Aorta (tissue), 5 donors: ENCODE measurements at regions not wholly inside any gene's neighbourhood (a gene's known extent, or its start where the extent isn't known, plus 50 kb on each side); places are given as distances from the start of the nearest gene placed in this dataset.

Source experiments
- ATAC-seq: fragments of 200-7000 bp; cut with Tn5 transposase; one replicate; pipeline ENCODE4 v1.9.1; 2022; ENCODE audit warnings: moderate library complexity; ENCODE audit not compliant: low FRiP score
- DNase-seq, 2 donors: peaks; one replicate each; pipeline ENCODE4 v3.0.0-alpha.2; 2020
- H3K27ac ChIP-seq, 2 donors: one replicate each; pipeline ENCODE4 v1.5.1; 2013; ENCODE audit warnings: low read length in 2 of 2, mild to moderate bottlenecking in 2 of 2, moderate library complexity in 2 of 2, control low read depth in 1 of 2, inconsistent platforms in 1 of 2, low read depth in 1 of 2
- H3K27me3 ChIP-seq, 2 donors: one replicate each; pipeline ENCODE4 v1.6.1; 2013; ENCODE audit warnings: control low read depth in 1 of 2, low read length in 1 of 2, mild to moderate bottlenecking in 1 of 2, moderate library complexity in 1 of 2; ENCODE audit not compliant: insufficient read depth in 2 of 2, control insufficient read depth in 1 of 2
- H3K36me3 ChIP-seq, 2 donors: one replicate each; pipeline ENCODE4 v1.6.1; 2013; ENCODE audit warnings: control low read depth in 1 of 2, low read length in 1 of 2, mild to moderate bottlenecking in 1 of 2; ENCODE audit not compliant: insufficient read depth in 2 of 2, control insufficient read depth in 1 of 2
- H3K4me1 ChIP-seq, 2 donors: one replicate each; pipeline ENCODE4 v1.6.1; 2013; ENCODE audit warnings: low read length in 2 of 2, control low read depth in 1 of 2, mild to moderate bottlenecking in 1 of 2, moderate library complexity in 1 of 2; ENCODE audit not compliant: insufficient read depth in 2 of 2, control insufficient read depth in 1 of 2
- H3K4me3 ChIP-seq, 2 donors: one replicate each; pipeline ENCODE4 v1.5.1; 2013; ENCODE audit warnings: low read length in 2 of 2, control low read depth in 1 of 2, mild to moderate bottlenecking in 1 of 2
- H3K9me3 ChIP-seq: one replicate; pipeline ENCODE4 v1.6.1; 2013; ENCODE audit warnings: mild to moderate bottlenecking, low read length; ENCODE audit not compliant: control insufficient read depth
- WGBS, 2 donors: extraction: QIAGEN DNeasy Blood & Tissue Kit; methylation state at CpG; one replicate each; pipeline ENCODE4 v1.1.7; 2013; 5-methylcytosine and 5-hydroxymethylcytosine counted together
- intact Hi-C, 2 donors: fragments of 100-400 bp; cut with DNase I; formaldehyde crosslinking; loops; one replicate each; pipeline versions ENCODE4 v1.14.2 to v1.15.0; 2022
- donor health status: healthy with polysubstance abuse.
- donor health status: Bipolar disorder and iron deficiency.
- donor health status: DM: no; HTN: no; CAD: no.
- donor health status: DM: no; HTN: no; CAD: no.
- donor health status: DM: yes; HTN: yes; CAD: no.

- Histone ChIP-seq H3K27me3 (no peaks in the 10 kb centered on the region), H3K9me3 (peaks cover 2% of the 10 kb centered on the region), H3K27ac (no peak overlapping the region), H3K4me3 (no peak overlapping the region), H3K36me3 (no peaks in the 10 kb centered on the region), H3K4me1 (no peaks in the 10 kb centered on the region)
- intact Hi-C loops, result no loop called here
- WGBS, 2 donors, result 73 to 74% methylated on average over 5 of the region's 5 CpGs
- DNase-seq, result no peak
- no peak for ATAC-seq
Observed at GRCh38 chr2:173599821-173600359, 245.2 kb downstream of the CDCA7 start.

GRCh38 chr2:173602153-173602795 lies 247.6 kb downstream of the CDCA7 start:
- H3K4me1 ChIP-seq, result peaks cover 0 to 2% of the 10 kb centered on the region in 2 donors
- no peaks in the 10 kb centered on the region for H3K9me3 ChIP-seq
- H3K27ac ChIP-seq, result no peak overlapping the region
- ATAC-seq (no peak), DNase-seq (no peak)
- H3K36me3 ChIP-seq, result no peaks in the 10 kb centered on the region
- no peak overlapping the region for H3K4me3 ChIP-seq
- intact Hi-C loops, result no loop called here
- WGBS, 2 donors, result 93 to 94% methylated on average over 6 of the region's 6 CpGs
- H3K27me3 ChIP-seq, result peaks cover 0 to 2% of the 10 kb centered on the region in 2 donors

GRCh38 chr2:173605994-173606393 lies 251.3 kb downstream of the CDCA7 start:
- 0% methylated on average over 1 of the region's 1 CpG for WGBS, 2 donors
- peaks cover 0 to 2% of the 10 kb centered on the region in 2 donors for H3K4me1 ChIP-seq
- H3K9me3 ChIP-seq, result no peaks in the 10 kb centered on the region
- intact Hi-C loops, result no loop called here
- H3K27me3 ChIP-seq, result peaks cover 0 to 2% of the 10 kb centered on the region in 2 donors
- no peak for DNase-seq
- no peak overlapping the region for H3K4me3 ChIP-seq
- ATAC-seq, result no peak
- H3K27ac ChIP-seq, result no peak overlapping the region
- H3K36me3 ChIP-seq, result no peaks in the 10 kb centered on the region

GRCh38 chr2:173606619-173607248 lies 252.1 kb downstream of the CDCA7 start:
- intact Hi-C loops, result no loop called here
- 80 to 81% methylated on average over 5 of the region's 5 CpGs for WGBS, 2 donors
- no peak overlapping the region for H3K27ac ChIP-seq
- no peak for ATAC-seq
- H3K4me3 ChIP-seq, result no peak overlapping the region
- H3K27me3 ChIP-seq, result peaks cover 0 to 2% of the 10 kb centered on the region in 2 donors
- no peaks in the 10 kb centered on the region for H3K36me3 ChIP-seq
- DNase-seq, result no peak
- peaks cover 0 to 2% of the 10 kb centered on the region in 2 donors for H3K4me1 ChIP-seq
- no peaks in the 10 kb centered on the region for H3K9me3 ChIP-seq

GRCh38 chr2:173607606-173608311 lies 253.1 kb downstream of the CDCA7 start:
- intact Hi-C loops, result no loop called here

GRCh38 chr2:173611121-173611520 lies 256.4 kb downstream of the CDCA7 start:
- H3K4me3 ChIP-seq, result no peak overlapping the region
- ATAC-seq (no peak), DNase-seq (no peak)
- H3K27ac ChIP-seq, result no peak overlapping the region
- no peaks in the 10 kb centered on the region for H3K36me3 ChIP-seq
- 87% methylated on average over 5 of the region's 5 CpGs for WGBS, 2 donors
- peaks cover 0 to 2% of the 10 kb centered on the region in 2 donors for H3K27me3 ChIP-seq
- intact Hi-C loops, result no loop called here
- H3K4me1 ChIP-seq, result no peaks in the 10 kb centered on the region
- peaks cover 3% of the 10 kb centered on the region for H3K9me3 ChIP-seq

More at GRCh38 chr2:173607606-173608311, 253.1 kb downstream of the CDCA7 start:
- DNase-seq (no peak), ATAC-seq (no peak)
- no peak overlapping the region for H3K27ac ChIP-seq
- H3K27me3 ChIP-seq, result peaks cover 0 to 4% of the 10 kb centered on the region in 2 donors
- 57 to 59% methylated on average over 7 of the region's 7 CpGs for WGBS, 2 donors
- H3K4me1 ChIP-seq, result peaks cover 0 to 2% of the 10 kb centered on the region in 2 donors
- peaks cover 2% of the 10 kb centered on the region for H3K9me3 ChIP-seq
- no peak overlapping the region for H3K4me3 ChIP-seq
- H3K36me3 ChIP-seq, result no peaks in the 10 kb centered on the region

GRCh38 chr2:173612354-173612753 lies 257.7 kb downstream of the CDCA7 start:
- Histone ChIP-seq H3K27ac (no peak overlapping the region), H3K36me3 (no peaks in the 10 kb centered on the region), H3K4me3 (no peak overlapping the region), H3K9me3 (peaks cover 4% of the 10 kb centered on the region), H3K4me1 (no peaks in the 10 kb centered on the region), H3K27me3 (peaks cover 0 to 2% of the 10 kb centered on the region in 2 donors)
- intact Hi-C loops, result no loop called here
- 70 to 77% methylated on average over 3 of the region's 3 CpGs for WGBS, 2 donors
- DNase-seq (no peak), ATAC-seq (no peak)

GRCh38 chr2:173613386-173613785 lies 258.7 kb downstream of the CDCA7 start:
- 43 to 67% methylated on average over 5 of the region's 5 CpGs for WGBS, 2 donors
- H3K27me3 ChIP-seq, result peaks cover 0 to 2% of the 10 kb centered on the region in 2 donors
- no peak overlapping the region for H3K4me3 ChIP-seq
- no peaks in the 10 kb centered on the region for H3K4me1 ChIP-seq
- no peak for ATAC-seq
- no peaks in the 10 kb centered on the region for H3K36me3 ChIP-seq
- DNase-seq, result no peak
- intact Hi-C loops, result no loop called here
- no peak overlapping the region for H3K27ac ChIP-seq
- H3K9me3 ChIP-seq, result peaks cover 5% of the 10 kb centered on the region
